GM12865 (cell line): ENCODE measurements at regions not wholly inside any gene's neighbourhood (a gene's known extent, or its start where the extent isn't known, plus 50 kb on each side); places are given as distances from the start of the nearest gene placed in this dataset.

Experiments
- DNase-seq: peaks from one replicate; pipeline ENCODE4 v3.0.0; 2010; ENCODE audit warnings: low read depth
- H3K4me3 ChIP-seq: 2 replicates; pipeline ENCODE4 v1.5.1; 2011; ENCODE audit warnings: mild to moderate bottlenecking, low read depth, low read length, control low read depth
- CTCF ChIP-seq: IDR thresholded peaks from 2 replicates; pipeline ENCODE4 v1.5.1; 2011; ENCODE audit warnings: low read length, control low read depth, low read depth, inconsistent platforms; ENCODE audit not compliant: insufficient read depth; ENCODE audit errors: missing control alignments

DNA sequence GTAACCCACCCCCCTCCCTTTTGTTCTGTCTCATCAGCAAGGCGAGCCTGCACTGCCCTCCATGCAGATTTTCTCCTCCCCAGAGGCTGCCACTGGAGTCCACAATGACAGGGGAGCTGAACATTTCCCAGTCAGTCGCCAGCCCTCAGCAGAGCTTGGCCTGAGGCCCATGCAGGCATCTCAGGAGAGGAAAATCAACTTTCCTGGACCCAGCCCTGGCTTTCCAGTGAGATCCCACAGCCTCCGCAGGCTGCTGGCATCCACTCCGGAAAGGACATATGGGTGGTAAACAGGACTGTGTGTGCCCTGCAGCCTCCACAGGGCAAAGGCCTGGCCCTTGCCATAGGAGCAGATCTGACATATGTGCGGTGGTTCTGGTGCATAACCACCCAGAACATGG is 253.8 kb downstream of the TNS1 start:
- DNase-seq: no peak
- no peak for TF ChIP-seq CTCF
- no peak overlapping the region for H3K4me3 ChIP-seq

DNA sequence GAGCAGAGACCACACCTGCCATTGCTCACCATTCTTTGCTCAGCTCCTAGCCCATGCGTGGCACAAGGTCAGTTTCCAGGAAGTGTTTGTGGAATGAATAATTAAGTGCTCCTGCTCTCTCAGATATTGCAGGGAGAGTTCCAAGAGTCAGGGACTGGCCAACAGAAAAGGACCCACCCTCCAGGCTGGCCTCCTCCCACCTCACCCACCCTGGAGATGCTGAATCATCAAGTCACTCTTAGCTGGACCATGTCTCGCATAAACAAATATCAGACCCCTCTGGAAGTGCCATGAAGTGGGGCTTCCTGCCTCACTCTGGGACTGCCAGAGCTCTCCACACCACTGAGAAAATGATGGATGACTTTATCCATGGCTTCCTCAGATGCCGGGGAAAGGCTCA is 256.0 kb downstream of the TNS1 start:
- no peak for TF ChIP-seq CTCF
- no peak for DNase-seq

GRCh38 chr2:217743966-217744761 is 258.6 kb downstream of the TNS1 start:
- no peak for TF ChIP-seq CTCF
- DNase-seq: no peak
- H3K4me3 ChIP-seq: no peak overlapping the region

More for the DNA sequence above, 256.0 kb downstream of the TNS1 start:
- no peak overlapping the region for H3K4me3 ChIP-seq

- no peak for DNase-seq
- no peak for TF ChIP-seq CTCF
- H3K4me3 ChIP-seq: no peak overlapping the region
Measured at GRCh38 chr2:217743407-217743806, 259.4 kb downstream of the TNS1 start.

- H3K4me3 ChIP-seq: no peak overlapping the region
- DNase-seq: no peak
- no peak for TF ChIP-seq CTCF
Measured at GRCh38 chr2:217742841-217743240, 260.0 kb downstream of the TNS1 start.

- DNase-seq: no peak
- no peak for TF ChIP-seq CTCF
- H3K4me3 ChIP-seq: no peak overlapping the region
Measured at GRCh38 chr2:217742276-217742675, 260.5 kb downstream of the TNS1 start.

- DNase-seq: no peak
- H3K4me3 ChIP-seq: no peak overlapping the region
- no peak for TF ChIP-seq CTCF
Measured at GRCh38 chr2:217741381-217741955, 261.3 kb downstream of the TNS1 start.
